ENCODE measurements at regions not wholly inside any gene's neighbourhood (a gene's known extent, or its start where the extent isn't known, plus 50 kb on each side); places are given as distances from the start of the nearest gene placed in this dataset.

DNA sequence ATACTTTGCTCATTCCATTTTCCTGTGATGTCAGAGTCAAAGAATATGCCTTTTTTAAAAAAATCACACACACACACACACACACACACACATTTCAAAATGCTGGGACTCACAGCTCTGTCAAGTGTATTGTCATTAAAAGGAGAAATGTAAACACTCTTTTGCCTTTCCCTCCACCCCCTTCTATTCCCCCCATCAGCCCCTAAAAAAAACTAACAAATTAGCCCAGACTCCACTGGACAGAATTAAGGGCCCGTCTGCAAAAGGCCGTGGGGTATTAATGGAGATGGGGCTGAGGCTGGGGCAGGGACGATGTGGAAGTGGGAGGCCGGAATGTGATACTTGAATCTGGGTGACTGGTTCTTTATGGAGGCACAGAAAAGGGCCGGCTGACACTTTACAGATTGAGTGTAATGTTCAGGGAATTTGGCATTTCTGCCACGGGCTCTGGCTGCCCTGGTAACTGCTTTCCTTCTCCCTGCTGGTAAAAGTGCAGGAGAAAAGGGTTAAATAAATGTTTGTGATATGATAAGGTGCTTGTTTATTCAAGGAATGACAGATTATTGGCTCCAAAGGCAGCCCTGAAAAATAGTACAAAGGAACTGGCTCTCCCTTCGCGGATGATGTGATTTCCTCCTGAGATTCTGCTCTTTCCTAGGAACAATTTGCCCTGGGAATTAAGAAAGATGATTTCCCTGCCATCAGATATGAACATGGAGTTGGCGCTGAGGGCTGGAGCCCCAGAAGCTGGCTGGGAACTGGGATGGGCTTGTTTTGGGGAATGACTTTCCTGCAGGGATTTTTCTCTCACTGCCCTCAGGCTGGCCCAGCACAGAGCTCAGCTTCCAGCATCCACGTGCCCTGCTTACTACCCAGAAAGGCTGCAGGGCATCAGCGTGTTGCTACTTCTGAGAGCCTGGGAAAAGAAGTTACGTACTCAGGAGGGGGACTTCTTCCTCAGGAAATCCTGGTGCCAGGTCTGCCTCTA lies 52.8 kb upstream of the CTAGE1 start:
- Histone ChIP-seq H3K9me3 (no peaks in the 10 kb centered on the region), H3K36me3 (no peaks in the 10 kb centered on the region), H3K4me1 (peaks cover 10 to 34% (median 23%) of the 10 kb centered on the region in 3 donors), H3K4me3 (no peak overlapping the region), H3K27me3 (peaks cover 0 to 3% (median 0%) of the 10 kb centered on the region in 4 donors), H3K27ac (peak overlapping the region in 3 of 4 donors; percentile 1 to 50 (median 26))
- WGBS, 2 donors = 10 to 11% methylated on average over 12 of the region's 12 CpGs
- TF ChIP-seq, protein P1, sequence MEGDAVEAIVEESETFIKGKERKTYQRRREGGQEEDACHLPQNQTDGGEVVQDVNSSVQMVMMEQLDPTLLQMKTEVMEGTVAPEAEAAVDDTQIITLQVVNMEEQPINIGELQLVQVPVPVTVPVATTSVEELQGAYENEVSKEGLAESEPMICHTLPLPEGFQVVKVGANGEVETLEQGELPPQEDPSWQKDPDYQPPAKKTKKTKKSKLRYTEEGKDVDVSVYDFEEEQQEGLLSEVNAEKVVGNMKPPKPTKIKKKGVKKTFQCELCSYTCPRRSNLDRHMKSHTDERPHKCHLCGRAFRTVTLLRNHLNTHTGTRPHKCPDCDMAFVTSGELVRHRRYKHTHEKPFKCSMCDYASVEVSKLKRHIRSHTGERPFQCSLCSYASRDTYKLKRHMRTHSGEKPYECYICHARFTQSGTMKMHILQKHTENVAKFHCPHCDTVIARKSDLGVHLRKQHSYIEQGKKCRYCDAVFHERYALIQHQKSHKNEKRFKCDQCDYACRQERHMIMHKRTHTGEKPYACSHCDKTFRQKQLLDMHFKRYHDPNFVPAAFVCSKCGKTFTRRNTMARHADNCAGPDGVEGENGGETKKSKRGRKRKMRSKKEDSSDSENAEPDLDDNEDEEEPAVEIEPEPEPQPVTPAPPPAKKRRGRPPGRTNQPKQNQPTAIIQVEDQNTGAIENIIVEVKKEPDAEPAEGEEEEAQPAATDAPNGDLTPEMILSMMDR (IDR thresholded peaks at IDR 0.05) = no peak
- FAIRE-seq (no peak), DNase-seq (peak in 3 of 6 donors; percentile 36 to 50 (median 45)), ATAC-seq (peak; percentile 66 to 83 (median 68))
- intact Hi-C loops (cut with DNase I) = no loop called here

DNA sequence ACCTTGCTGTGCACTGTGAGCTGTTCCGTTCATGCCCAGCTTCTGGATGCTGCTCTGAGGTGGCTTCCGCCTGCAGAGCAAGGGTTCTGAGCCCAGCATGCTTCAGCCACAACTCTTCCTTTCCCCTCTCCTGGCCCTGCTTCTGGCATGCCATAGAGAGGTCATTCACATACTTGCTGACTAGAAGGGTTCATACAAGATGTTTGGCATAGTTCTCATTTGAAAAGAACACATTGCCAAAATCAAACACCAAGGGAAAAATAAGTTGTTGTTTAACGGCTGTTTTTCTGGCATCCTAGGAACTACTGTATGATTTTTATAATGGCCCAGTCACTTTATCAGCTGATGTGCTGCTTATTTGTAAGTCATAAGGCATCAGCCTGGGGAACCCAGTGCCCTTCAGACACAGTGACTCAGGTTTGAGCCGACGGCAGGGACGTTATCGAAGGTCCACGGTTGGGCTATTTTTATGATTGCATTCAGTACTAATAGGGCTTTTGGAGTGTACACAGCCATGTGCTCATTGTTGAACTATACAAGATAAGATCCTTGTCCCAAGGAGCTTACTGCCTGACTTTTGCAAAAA lies 53.9 kb upstream of the CTAGE1 start:
- Histone ChIP-seq H3K27ac (peak overlapping the region in 3 of 4 donors; percentile 1 to 19 (median 14)), H3K36me3 (no peaks in the 10 kb centered on the region), H3K27me3 (peaks cover 0 to 3% (median 0%) of the 10 kb centered on the region in 4 donors), H3K4me3 (no peak overlapping the region), H3K9me3 (no peaks in the 10 kb centered on the region), H3K4me1 (peaks cover 10 to 29% (median 23%) of the 10 kb centered on the region in 3 donors)
- DNase-seq (peak in 2 of 6 donors; percentile 42 to 54), ATAC-seq (peak; percentile 53 to 77 (median 64)), FAIRE-seq (no peak)
- TF ChIP-seq, protein P1 (IDR thresholded peaks at IDR 0.05) = no peak
- 17 to 20% methylated on average over 8 of the region's 8 CpGs for WGBS, 2 donors
- intact Hi-C loops (cut with DNase I) = no loop called here

DNA sequence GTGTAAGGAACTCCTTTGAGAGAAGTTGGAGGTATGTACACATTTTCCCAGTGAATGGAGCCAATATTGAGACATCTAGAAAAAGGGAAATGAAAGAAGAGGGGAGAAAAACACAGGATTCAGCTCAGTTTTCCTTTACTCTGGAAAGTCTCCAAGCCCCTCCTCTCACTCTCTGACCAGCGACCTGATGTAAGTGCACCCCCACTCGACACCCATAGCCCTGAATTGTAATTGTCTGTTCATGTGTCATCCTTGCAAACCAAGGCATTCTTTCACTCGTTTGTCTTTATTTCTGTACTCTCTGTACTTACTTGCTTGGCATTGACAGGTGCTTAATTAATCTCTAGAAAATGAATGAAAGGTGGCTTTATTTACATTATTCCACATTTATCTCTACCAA lies 55.7 kb upstream of the CTAGE1 start:
- no peak for DNase-seq
- TF ChIP-seq, protein P1 (IDR thresholded peaks at IDR 0.05) = no peak
- Histone ChIP-seq H3K9me3 (no peaks in the 10 kb centered on the region), H3K4me3 (no peak overlapping the region), H3K36me3 (no peaks in the 10 kb centered on the region), H3K27ac (no peak overlapping the region), H3K27me3 (peaks cover 0 to 3% (median 0%) of the 10 kb centered on the region in 4 donors), H3K4me1 (peaks cover 10 to 23% (median 23%) of the 10 kb centered on the region in 3 donors)
- ATAC-seq = no peak
- intact Hi-C loops (cut with DNase I) = no loop called here
- WGBS, 2 donors = 39 to 61% methylated on average over 3 of the region's 3 CpGs
- FAIRE-seq = no peak

DNA sequence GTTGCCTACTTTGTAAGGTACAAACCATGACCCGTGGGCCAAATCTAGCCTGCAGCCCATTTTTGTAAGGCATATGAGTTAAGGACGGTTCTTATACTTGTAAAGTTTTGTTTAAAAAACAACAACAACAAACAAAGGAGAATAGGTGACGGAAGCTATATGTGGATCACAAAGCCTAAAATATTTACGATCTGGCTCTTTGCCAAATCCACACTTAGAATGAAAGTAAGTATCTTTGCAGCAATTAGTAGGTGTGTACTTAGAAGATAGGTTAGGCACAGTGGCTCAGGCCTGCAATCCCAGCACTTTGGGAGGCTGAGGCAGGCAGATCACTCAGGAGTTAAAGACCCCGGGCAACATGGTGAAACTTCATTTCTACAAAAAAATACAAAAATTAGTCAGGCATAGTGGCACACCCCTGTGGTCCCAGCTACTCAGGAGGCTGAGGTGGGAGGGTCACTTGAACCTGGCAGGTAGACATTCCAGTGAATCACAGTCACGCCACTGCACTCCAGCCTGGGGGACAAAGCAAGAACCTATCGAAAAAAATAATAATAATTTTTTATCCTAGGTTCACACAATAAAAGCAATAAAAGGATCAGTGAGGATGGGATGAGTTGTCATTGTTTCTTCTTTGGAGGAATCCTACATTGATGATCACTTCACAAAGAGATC lies 57.8 kb upstream of the CTAGE1 start:
- Histone ChIP-seq H3K27me3 (peaks cover 0 to 3% (median 0%) of the 10 kb centered on the region in 4 donors), H3K4me1 (peaks cover 9 to 15% (median 15%) of the 10 kb centered on the region in 3 donors), H3K36me3 (no peaks in the 10 kb centered on the region), H3K9me3 (no peaks in the 10 kb centered on the region), H3K27ac (no peak overlapping the region), H3K4me3 (no peak overlapping the region)
- TF ChIP-seq, protein P1 (IDR thresholded peaks at IDR 0.05) = no peak
- intact Hi-C loops (cut with DNase I) = no loop called here
- DNase-seq (no peak), FAIRE-seq (no peak), ATAC-seq (no peak)
- WGBS, 2 donors = 81 to 84% methylated on average over 7 of the region's 7 CpGs
